ENCODE measurements at regions not wholly inside any gene's neighbourhood (a gene's known extent, or its start where the extent isn't known, plus 50 kb on each side); places are given as distances from the start of the nearest gene placed in this dataset.

GRCh38 chr5:156272139-156272538 is 54.8 kb upstream of the SGCD start:
- Histone ChIP-seq H3K4me1 (ENCODE audit: insufficient read depth, low read length) (no peaks in the 10 kb centered on the region), H3K9ac (ENCODE audit: low read length) (no peak overlapping the region), H3K27ac (ENCODE audit: low read depth, low read length) (no peak overlapping the region), H3K27me3 (ENCODE audit: insufficient read depth, low read length) (no peaks in the 10 kb centered on the region), H3K4me2 (ENCODE audit: low read length) (no peak overlapping the region), H4K20me1 (ENCODE audit: insufficient read depth, low read length) (no peaks in the 10 kb centered on the region), H3K36me3 (ENCODE audit: insufficient read depth, low read length) (no peaks in the 10 kb centered on the region), H2AFZ (ENCODE audit: low read depth, low read length) (no peak overlapping the region), H3K79me2 (ENCODE audit: insufficient read depth, low read length) (no peaks in the 10 kb centered on the region), H3K9me3 (ENCODE audit: insufficient read depth, low read depth, low read length) (no peaks in the 10 kb centered on the region), H3K4me3 (ENCODE audit: insufficient read depth, low read depth, low read length) (no peak overlapping the region)
- Mint-ChIP-seq H3K36me3 (ENCODE audit: low read depth, unreplicated experiment) (peaks cover 2% of the 10 kb centered on the region), H3K27ac (ENCODE audit: unreplicated experiment) (no peak overlapping the region), H3K4me3 (ENCODE audit: unreplicated experiment) (no peak overlapping the region), H3K4me1 (ENCODE audit: low read depth, unreplicated experiment) (no peaks in the 10 kb centered on the region), H3K9me3 (ENCODE audit: unreplicated experiment) (peaks cover 4% of the 10 kb centered on the region), H3K27me3 (ENCODE audit: low read depth, unreplicated experiment) (no peaks in the 10 kb centered on the region)
- TF ChIP-seq, protein P1, sequence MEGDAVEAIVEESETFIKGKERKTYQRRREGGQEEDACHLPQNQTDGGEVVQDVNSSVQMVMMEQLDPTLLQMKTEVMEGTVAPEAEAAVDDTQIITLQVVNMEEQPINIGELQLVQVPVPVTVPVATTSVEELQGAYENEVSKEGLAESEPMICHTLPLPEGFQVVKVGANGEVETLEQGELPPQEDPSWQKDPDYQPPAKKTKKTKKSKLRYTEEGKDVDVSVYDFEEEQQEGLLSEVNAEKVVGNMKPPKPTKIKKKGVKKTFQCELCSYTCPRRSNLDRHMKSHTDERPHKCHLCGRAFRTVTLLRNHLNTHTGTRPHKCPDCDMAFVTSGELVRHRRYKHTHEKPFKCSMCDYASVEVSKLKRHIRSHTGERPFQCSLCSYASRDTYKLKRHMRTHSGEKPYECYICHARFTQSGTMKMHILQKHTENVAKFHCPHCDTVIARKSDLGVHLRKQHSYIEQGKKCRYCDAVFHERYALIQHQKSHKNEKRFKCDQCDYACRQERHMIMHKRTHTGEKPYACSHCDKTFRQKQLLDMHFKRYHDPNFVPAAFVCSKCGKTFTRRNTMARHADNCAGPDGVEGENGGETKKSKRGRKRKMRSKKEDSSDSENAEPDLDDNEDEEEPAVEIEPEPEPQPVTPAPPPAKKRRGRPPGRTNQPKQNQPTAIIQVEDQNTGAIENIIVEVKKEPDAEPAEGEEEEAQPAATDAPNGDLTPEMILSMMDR (IDR thresholded peaks at IDR 0.05; ENCODE audit: insufficient read depth, low read depth, low read length) = no peak
- no peak for TF ChIP-seq EZH2 (IDR thresholded peaks at IDR 0.05; ENCODE audit: insufficient read depth, low read length)
- DNase-seq (ENCODE audit: low read depth) (no peak), FAIRE-seq (no peak)

- Histone ChIP-seq H3K27me3 (ENCODE audit: insufficient read depth, low read length) (no peaks in the 10 kb centered on the region), H3K4me2 (ENCODE audit: low read length) (no peak overlapping the region), H3K4me3 (ENCODE audit: insufficient read depth, low read depth, low read length) (no peak overlapping the region), H3K9me3 (ENCODE audit: insufficient read depth, low read depth, low read length) (no peaks in the 10 kb centered on the region), H3K4me1 (ENCODE audit: insufficient read depth, low read length) (no peaks in the 10 kb centered on the region), H3K36me3 (ENCODE audit: insufficient read depth, low read length) (no peaks in the 10 kb centered on the region), H2AFZ (ENCODE audit: low read depth, low read length) (no peak overlapping the region), H4K20me1 (ENCODE audit: insufficient read depth, low read length) (no peaks in the 10 kb centered on the region), H3K9ac (ENCODE audit: low read length) (no peak overlapping the region), H3K79me2 (ENCODE audit: insufficient read depth, low read length) (no peaks in the 10 kb centered on the region), H3K27ac (ENCODE audit: low read depth, low read length) (no peak overlapping the region)
- Mint-ChIP-seq H3K27ac (ENCODE audit: unreplicated experiment) (no peak overlapping the region), H3K27me3 (ENCODE audit: low read depth, unreplicated experiment) (no peaks in the 10 kb centered on the region), H3K4me1 (ENCODE audit: low read depth, unreplicated experiment) (no peaks in the 10 kb centered on the region), H3K36me3 (ENCODE audit: low read depth, unreplicated experiment) (peaks cover 2% of the 10 kb centered on the region), H3K4me3 (ENCODE audit: unreplicated experiment) (no peak overlapping the region), H3K9me3 (ENCODE audit: unreplicated experiment) (peaks cover 4% of the 10 kb centered on the region)
- TF ChIP-seq EZH2 (IDR thresholded peaks at IDR 0.05; ENCODE audit: insufficient read depth, low read length) = no peak
- TF ChIP-seq, protein P1 (IDR thresholded peaks at IDR 0.05; ENCODE audit: insufficient read depth, low read depth, low read length) = no peak
- no peak for FAIRE-seq
- DNase-seq (ENCODE audit: low read depth) = no peak
These were observed 53.6 kb upstream of the SGCD start for GRCh38 chr5:156273325-156273724.

DNA sequence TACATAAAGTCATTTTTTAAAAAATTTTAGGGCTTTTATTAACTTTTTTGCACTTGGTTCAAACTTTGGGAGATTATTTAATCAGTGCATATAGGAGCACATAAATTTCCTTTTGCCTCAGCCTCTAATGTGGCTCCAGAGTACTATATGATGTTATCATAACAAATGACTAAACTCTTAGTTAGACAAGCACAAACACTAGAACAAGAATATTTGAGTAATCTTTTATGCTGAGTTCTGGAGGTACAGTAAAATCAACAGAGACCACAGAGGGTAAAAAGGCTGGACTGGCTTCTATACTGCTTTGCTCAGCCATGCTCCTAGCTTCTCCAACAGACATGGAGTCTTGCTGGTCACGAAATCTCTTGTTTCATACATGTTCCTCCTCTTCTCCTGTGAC is 52.5 kb upstream of the SGCD start:
- Mint-ChIP-seq H3K27me3 (ENCODE audit: low read depth, unreplicated experiment) (no peaks in the 10 kb centered on the region), H3K27ac (ENCODE audit: unreplicated experiment) (no peak overlapping the region), H3K36me3 (ENCODE audit: low read depth, unreplicated experiment) (peaks cover 2% of the 10 kb centered on the region), H3K4me1 (ENCODE audit: low read depth, unreplicated experiment) (no peaks in the 10 kb centered on the region), H3K9me3 (ENCODE audit: unreplicated experiment) (peaks cover 4% of the 10 kb centered on the region), H3K4me3 (ENCODE audit: unreplicated experiment) (no peak overlapping the region)
- TF ChIP-seq, protein P1 (IDR thresholded peaks at IDR 0.05; ENCODE audit: insufficient read depth, low read depth, low read length) = no peak
- TF ChIP-seq EZH2 (IDR thresholded peaks at IDR 0.05; ENCODE audit: insufficient read depth, low read length) = no peak
- Histone ChIP-seq H3K9me3 (ENCODE audit: insufficient read depth, low read depth, low read length) (no peaks in the 10 kb centered on the region), H4K20me1 (ENCODE audit: insufficient read depth, low read length) (no peaks in the 10 kb centered on the region), H3K27me3 (ENCODE audit: insufficient read depth, low read length) (no peaks in the 10 kb centered on the region), H3K36me3 (ENCODE audit: insufficient read depth, low read length) (no peaks in the 10 kb centered on the region), H3K9ac (ENCODE audit: low read length) (no peak overlapping the region), H3K4me3 (ENCODE audit: insufficient read depth, low read depth, low read length) (no peak overlapping the region), H3K4me2 (ENCODE audit: low read length) (no peak overlapping the region), H3K4me1 (ENCODE audit: insufficient read depth, low read length) (no peaks in the 10 kb centered on the region), H3K79me2 (ENCODE audit: insufficient read depth, low read length) (no peaks in the 10 kb centered on the region), H3K27ac (ENCODE audit: low read depth, low read length) (no peak overlapping the region), H2AFZ (ENCODE audit: low read depth, low read length) (no peak overlapping the region)
- DNase-seq (ENCODE audit: low read depth) (no peak), FAIRE-seq (no peak)

All from astrocyte (in vitro differentiated cells and primary cell).